Body of pancreas (tissue), 4 donors: ENCODE measurements at regions not wholly inside any gene's neighbourhood (a gene's known extent, or its start where the extent isn't known, plus 50 kb on each side); places are given as distances from the start of the nearest gene placed in this dataset.

Experiments used
- CTCF ChIP-seq, 7 experiments: fragments of 450-650 bp in 4 of 7; fragments of 200-600 bp in 3 of 7; sonication (generic) in 3 of 7; IDR thresholded peaks; one replicate each; pipeline ENCODE4 v1.5.1; 2016 to 2019; ENCODE audit warnings: antibody characterized with exemption in 7 of 7
- POLR2A ChIP-seq, 3 donors: fragments of 450-650 bp; IDR thresholded peaks; one replicate each; pipeline ENCODE4 v1.6.1; 2016; ENCODE audit warnings: antibody characterized with exemption in 3 of 3, mild to moderate bottlenecking in 2 of 3

- TF ChIP-seq CTCF (IDR thresholded peaks at IDR 0.05): no peak
- TF ChIP-seq POLR2A (IDR thresholded peaks at IDR 0.05): no peak
These were observed 52.5 kb upstream of the ZNF648 start for GRCh38 chr1:182113879-182114626.
